ENCODE measurements at regions not wholly inside any gene's neighbourhood (a gene's known extent, or its start where the extent isn't known, plus 50 kb on each side); places are given as distances from the start of the nearest gene placed in this dataset.

GRCh38 chr14:105838591-105839424 is 312.4 kb downstream of the TMEM121 start:
- Histone ChIP-seq H3K4me3 (ENCODE audit: low read length) (no peak overlapping the region), H3K9ac (ENCODE audit: low read length) (no peak overlapping the region), H3K9me3 (ENCODE audit: control insufficient read depth, low read length) (no peaks in the 10 kb centered on the region), H3K27me3 (replicated peaks; ENCODE audit: control insufficient read depth, insufficient read depth, low read length) (peaks cover 3% of the 10 kb centered on the region), H3K36me3 (ENCODE audit: control insufficient read depth, insufficient read depth, low read length, severe bottlenecking) (no peaks in the 10 kb centered on the region), H3K4me1 (ENCODE audit: control insufficient read depth, insufficient read depth, low read length) (no peaks in the 10 kb centered on the region)
- DNase-seq (ENCODE audit: low read depth): no peak

DNA sequence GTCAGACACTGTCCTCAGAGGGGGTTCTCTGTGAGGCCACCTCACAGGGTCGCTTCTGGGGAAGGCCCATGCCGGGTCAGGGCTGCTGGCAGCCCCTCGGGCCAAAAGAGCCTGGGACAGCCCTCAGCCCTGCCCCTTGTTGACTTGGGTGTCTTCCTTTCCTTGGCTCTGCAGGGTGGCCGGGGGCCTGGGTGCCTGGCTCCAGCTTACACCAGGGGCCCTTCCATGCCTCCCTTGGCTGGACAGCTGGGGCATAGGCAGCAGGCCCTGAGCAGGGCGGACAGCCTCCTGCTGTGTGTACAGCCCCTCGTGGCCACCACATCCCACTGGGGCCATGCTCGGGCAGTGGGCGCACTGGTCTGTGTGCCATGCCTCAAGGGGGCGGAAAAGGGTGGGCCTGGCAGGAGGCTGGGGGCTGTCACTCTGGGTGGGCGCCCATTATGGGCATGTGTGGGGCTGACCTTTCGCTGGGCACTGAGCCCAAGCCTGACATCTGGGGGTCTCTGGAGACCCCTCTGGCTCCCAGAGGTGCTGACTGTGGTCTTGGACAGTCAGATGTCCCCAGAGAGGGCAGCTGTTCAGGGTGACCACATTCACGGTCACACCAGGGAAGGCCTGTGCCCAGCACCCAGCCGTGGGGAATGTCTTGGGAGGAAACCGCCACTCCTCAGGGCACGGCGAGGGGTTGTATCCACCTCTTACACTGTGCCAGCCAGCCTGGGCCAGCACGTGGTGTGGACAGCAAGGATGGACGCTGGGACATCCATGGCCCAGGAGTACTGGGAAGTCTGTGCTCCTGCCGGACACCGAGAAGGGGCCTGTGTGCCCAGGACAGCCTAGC is 313.3 kb downstream of the TMEM121 start:
- no peaks in the 10 kb centered on the region for H3K36me3 ChIP-seq (ENCODE audit: control insufficient read depth, insufficient read depth, low read length, severe bottlenecking)
- H3K4me3 ChIP-seq (ENCODE audit: low read length): no peak overlapping the region
- H3K4me1 ChIP-seq (ENCODE audit: control insufficient read depth, insufficient read depth, low read length): no peaks in the 10 kb centered on the region
- H3K9ac ChIP-seq (ENCODE audit: low read length): no peak overlapping the region
- no peak for DNase-seq (ENCODE audit: low read depth)
- no peaks in the 10 kb centered on the region for H3K9me3 ChIP-seq (ENCODE audit: control insufficient read depth, low read length)
- H3K27me3 ChIP-seq (replicated peaks; ENCODE audit: control insufficient read depth, insufficient read depth, low read length): peaks cover 3% of the 10 kb centered on the region

DNA sequence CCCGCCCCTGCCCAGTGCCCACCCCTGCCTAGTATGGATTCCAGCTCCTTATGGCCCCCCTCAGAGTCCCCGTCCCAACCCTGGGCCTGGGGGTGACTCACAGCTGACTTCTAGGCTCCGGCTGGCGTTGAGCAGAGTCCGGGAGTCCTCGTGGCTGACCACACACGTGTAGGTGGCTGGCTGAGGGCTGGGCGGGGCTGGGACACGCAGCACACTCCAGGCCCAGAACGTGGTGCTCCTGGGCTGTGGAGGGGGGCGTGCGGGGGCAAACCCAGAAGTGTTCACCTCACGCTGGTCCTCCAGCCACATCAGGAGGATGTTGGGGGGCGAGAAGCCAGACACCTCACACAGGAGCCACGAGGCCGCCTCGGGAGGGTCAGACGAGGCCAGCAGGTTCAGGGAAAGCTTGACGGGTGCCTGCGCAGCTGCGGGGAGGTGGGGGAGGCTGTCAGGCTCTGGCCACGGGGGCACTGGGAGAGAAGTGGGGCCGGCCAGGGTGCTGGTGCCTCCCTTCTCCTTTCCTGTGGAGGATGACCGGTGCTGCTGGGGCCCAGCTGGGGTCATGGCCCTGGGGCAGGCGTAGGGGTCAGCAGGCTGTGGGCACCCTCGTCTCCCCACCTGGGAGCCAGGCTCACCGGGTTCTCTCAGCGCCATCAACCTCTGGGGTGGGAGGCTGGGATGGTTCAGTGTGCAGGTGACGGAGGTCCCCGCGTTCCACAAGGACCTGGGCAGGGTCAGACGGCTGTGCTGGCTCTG is 314.1 kb downstream of the TMEM121 start:
- DNase-seq (ENCODE audit: low read depth): no peak
- Histone ChIP-seq H3K36me3 (ENCODE audit: control insufficient read depth, insufficient read depth, low read length, severe bottlenecking) (no peaks in the 10 kb centered on the region), H3K9ac (ENCODE audit: low read length) (no peak overlapping the region), H3K27me3 (replicated peaks; ENCODE audit: control insufficient read depth, insufficient read depth, low read length) (peaks cover 3% of the 10 kb centered on the region), H3K4me1 (ENCODE audit: control insufficient read depth, insufficient read depth, low read length) (no peaks in the 10 kb centered on the region), H3K4me3 (ENCODE audit: low read length) (no peak overlapping the region), H3K9me3 (ENCODE audit: control insufficient read depth, low read length) (no peaks in the 10 kb centered on the region)

GRCh38 chr14:105841022-105842009 is 314.9 kb downstream of the TMEM121 start:
- no peak for DNase-seq (ENCODE audit: low read depth)
- Histone ChIP-seq H3K4me1 (ENCODE audit: control insufficient read depth, insufficient read depth, low read length) (no peaks in the 10 kb centered on the region), H3K36me3 (ENCODE audit: control insufficient read depth, insufficient read depth, low read length, severe bottlenecking) (no peaks in the 10 kb centered on the region), H3K4me3 (ENCODE audit: low read length) (no peak overlapping the region), H3K9me3 (ENCODE audit: control insufficient read depth, low read length) (no peaks in the 10 kb centered on the region), H3K27me3 (replicated peaks; ENCODE audit: control insufficient read depth, insufficient read depth, low read length) (peaks cover 3% of the 10 kb centered on the region), H3K9ac (ENCODE audit: low read length) (no peak overlapping the region)

- H3K9me3 ChIP-seq (ENCODE audit: control insufficient read depth, low read length): no peaks in the 10 kb centered on the region
- no peak overlapping the region for H3K9ac ChIP-seq (ENCODE audit: low read length)
- DNase-seq (ENCODE audit: low read depth): no peak
- no peak overlapping the region for H3K4me3 ChIP-seq (ENCODE audit: low read length)
- no peaks in the 10 kb centered on the region for H3K36me3 ChIP-seq (ENCODE audit: control insufficient read depth, insufficient read depth, low read length, severe bottlenecking)
- peaks cover 3% of the 10 kb centered on the region for H3K27me3 ChIP-seq (replicated peaks; ENCODE audit: control insufficient read depth, insufficient read depth, low read length)
- H3K4me1 ChIP-seq (ENCODE audit: control insufficient read depth, insufficient read depth, low read length): no peaks in the 10 kb centered on the region
Measured at GRCh38 chr14:105842105-105842504, 315.7 kb downstream of the TMEM121 start.

DNA sequence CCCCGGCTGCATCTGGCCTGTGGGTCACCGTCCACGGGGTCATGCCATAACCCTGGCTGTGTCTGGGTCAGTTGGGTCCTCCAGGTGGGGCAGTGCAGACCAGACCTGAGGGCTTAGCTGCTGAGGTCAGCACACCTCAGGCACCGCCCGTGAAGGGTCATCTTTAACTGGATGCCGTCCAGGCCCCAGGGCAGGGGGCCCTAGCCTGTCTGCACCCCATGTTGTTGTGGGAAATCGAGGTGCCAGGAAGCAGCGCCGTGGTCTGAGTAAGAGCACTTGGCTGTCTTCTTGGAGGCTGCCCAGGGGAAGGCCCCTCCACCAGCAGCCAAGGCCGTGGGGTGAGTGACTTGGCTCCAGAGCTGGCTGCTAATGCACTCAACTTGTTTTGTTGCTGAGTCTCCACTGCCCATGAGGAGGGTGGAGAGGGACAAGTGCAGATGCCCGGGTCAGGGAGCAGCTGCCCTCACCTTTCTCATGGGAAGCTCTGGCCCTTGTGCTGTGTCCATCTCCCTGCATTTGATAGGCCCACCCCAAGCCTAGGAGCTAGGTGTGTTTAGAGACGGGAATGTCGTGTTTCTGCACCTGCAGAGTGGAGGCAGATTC is 317.2 kb downstream of the TMEM121 start:
- no peak for DNase-seq (ENCODE audit: low read depth)
- H3K27me3 ChIP-seq (replicated peaks; ENCODE audit: control insufficient read depth, insufficient read depth, low read length): peaks cover 3% of the 10 kb centered on the region
- H3K36me3 ChIP-seq (ENCODE audit: control insufficient read depth, insufficient read depth, low read length, severe bottlenecking): no peaks in the 10 kb centered on the region
- H3K4me3 ChIP-seq (ENCODE audit: low read length): no peak overlapping the region
- H3K9me3 ChIP-seq (ENCODE audit: control insufficient read depth, low read length): no peaks in the 10 kb centered on the region
- no peak overlapping the region for H3K9ac ChIP-seq (ENCODE audit: low read length)
- H3K4me1 ChIP-seq (ENCODE audit: control insufficient read depth, insufficient read depth, low read length): no peaks in the 10 kb centered on the region

- Histone ChIP-seq H3K36me3 (ENCODE audit: control insufficient read depth, insufficient read depth, low read length, severe bottlenecking) (no peaks in the 10 kb centered on the region), H3K27me3 (replicated peaks; ENCODE audit: control insufficient read depth, insufficient read depth, low read length) (peaks cover 3% of the 10 kb centered on the region), H3K9ac (ENCODE audit: low read length) (no peak overlapping the region), H3K4me3 (ENCODE audit: low read length) (no peak overlapping the region), H3K4me1 (ENCODE audit: control insufficient read depth, insufficient read depth, low read length) (no peaks in the 10 kb centered on the region), H3K9me3 (ENCODE audit: control insufficient read depth, low read length) (no peaks in the 10 kb centered on the region)
- DNase-seq (ENCODE audit: low read depth): no peak
Measured at GRCh38 chr14:105844047-105844630, 317.8 kb downstream of the TMEM121 start.

DNA sequence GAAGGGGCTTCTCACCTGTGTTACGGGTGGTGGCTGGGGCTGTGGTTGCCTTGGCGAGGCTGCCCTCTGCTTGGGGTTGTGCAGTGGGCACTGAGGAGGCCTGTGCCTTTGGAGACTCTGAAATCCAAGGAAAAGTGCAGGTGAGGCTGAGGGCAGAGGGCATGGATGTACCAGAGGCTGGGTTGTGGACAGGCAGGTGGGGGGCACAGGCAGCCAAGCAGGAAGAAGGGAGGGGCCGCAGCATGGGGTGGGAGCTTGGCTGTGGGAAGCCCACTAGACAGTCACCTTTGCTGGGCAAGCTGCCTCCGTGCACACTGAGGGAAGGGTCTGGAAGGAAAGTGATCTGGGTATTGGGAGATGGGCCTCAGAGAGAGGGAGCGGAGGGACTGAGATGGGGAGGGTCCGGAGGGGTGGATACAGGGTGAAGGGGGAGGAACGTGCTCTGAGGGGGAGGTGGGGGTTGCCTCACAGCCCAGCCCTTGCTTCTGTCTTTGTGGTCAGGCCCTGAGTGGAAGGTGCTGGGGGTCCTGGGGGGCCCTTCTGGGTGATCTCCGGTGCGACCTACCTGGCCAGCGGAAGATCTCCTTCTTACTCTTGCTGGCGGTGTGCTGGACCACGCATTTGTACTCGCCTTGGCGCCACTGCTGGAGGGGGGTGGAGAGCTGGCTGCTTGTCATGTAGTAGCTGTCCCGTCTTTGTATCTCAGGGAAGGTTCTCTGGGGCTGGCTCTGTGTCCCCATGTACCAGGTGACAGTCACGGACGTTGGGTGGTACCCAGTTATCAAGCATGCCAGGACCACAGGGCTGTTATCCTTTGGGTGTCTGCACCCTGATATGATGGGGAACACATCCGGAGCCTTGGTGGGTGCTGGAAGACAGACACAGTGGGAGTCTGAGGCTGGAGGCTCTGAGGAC is 318.7 kb downstream of the TMEM121 start:
- H3K9me3 ChIP-seq (ENCODE audit: control insufficient read depth, low read length): no peaks in the 10 kb centered on the region
- DNase-seq (ENCODE audit: low read depth): no peak

DNA sequence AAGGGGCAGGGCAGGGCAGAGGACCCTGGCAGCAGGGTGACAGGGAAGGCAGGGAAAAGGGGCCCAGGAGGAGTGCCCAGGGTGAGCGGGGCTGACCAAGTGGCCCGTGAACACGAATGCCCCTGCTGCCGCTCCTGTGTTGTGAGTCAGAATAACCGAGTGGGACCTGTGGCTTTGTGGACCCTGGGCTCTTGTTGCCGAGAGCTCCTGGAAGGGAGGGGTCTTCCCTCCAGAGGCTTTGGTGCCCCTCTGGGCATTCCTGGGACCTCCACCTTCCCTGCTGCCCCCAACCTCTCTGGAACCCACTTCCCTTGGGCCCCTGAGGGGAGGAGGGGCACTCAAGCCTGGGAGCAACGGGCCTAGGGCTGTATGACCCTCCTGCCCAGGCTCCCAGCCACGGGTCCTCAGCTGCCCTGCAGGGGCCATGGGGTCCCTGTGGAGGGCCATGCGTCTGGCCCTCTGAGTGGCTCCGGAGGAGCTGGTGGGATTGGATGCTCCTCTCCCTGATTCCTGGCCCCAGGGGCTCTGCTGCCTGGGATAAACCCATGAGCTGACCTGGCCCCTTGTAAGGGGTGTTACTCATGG is 319.4 kb downstream of the TMEM121 start:
- no peaks in the 10 kb centered on the region for H3K9me3 ChIP-seq (ENCODE audit: control insufficient read depth, low read length)
- H3K27me3 ChIP-seq (replicated peaks; ENCODE audit: control insufficient read depth, insufficient read depth, low read length): peaks cover 3% of the 10 kb centered on the region

More for the DNA sequence above, 318.7 kb downstream of the TMEM121 start:
- Histone ChIP-seq H3K27me3 (replicated peaks; ENCODE audit: control insufficient read depth, insufficient read depth, low read length) (peaks cover 3% of the 10 kb centered on the region), H3K9ac (ENCODE audit: low read length) (no peak overlapping the region), H3K4me1 (ENCODE audit: control insufficient read depth, insufficient read depth, low read length) (no peaks in the 10 kb centered on the region), H3K4me3 (ENCODE audit: low read length) (no peak overlapping the region), H3K36me3 (ENCODE audit: control insufficient read depth, insufficient read depth, low read length, severe bottlenecking) (no peaks in the 10 kb centered on the region)

More for the DNA sequence above, 319.4 kb downstream of the TMEM121 start:
- no peaks in the 10 kb centered on the region for H3K4me1 ChIP-seq (ENCODE audit: control insufficient read depth, insufficient read depth, low read length)
- DNase-seq (ENCODE audit: low read depth): no peak
- H3K4me3 ChIP-seq (ENCODE audit: low read length): no peak overlapping the region
- H3K9ac ChIP-seq (ENCODE audit: low read length): no peak overlapping the region
- no peaks in the 10 kb centered on the region for H3K36me3 ChIP-seq (ENCODE audit: control insufficient read depth, insufficient read depth, low read length, severe bottlenecking)
